Left colon (tissue), 2 donors: ENCODE measurements at regions not wholly inside any gene's neighbourhood (a gene's known extent, or its start where the extent isn't known, plus 50 kb on each side); places are given as distances from the start of the nearest gene placed in this dataset.

Source experiments
- ATAC-seq: fragments of 200-7000 bp; cut with Tn5 transposase; one replicate; pipeline ENCODE4 v1.9.1; 2020; ENCODE audit warnings: mild to moderate bottlenecking, moderate library complexity
- DNase-seq, 2 donors: peaks; one replicate each; pipeline ENCODE4 v3.0.0-alpha.2; 2020
- intact Hi-C, 2 donors: fragments of 100-400 bp; cut with DNase I in 1 of 2; cut with micrococcal nuclease in 1 of 2; formaldehyde crosslinking; loops; one replicate each; pipeline versions ENCODE4 v1.11.2 to v1.14.0; 2022; cut with DNase I, micrococcal nuclease
- donor health status: DM: no; HTN: no; CAD: no.
- donor health status: DM: yes; HTN: yes; CAD: no.

GRCh38 chr17:69864462-69864861, 210.6 kb upstream of the KCNJ16 start:
- intact Hi-C loops: no loop called here
- DNase-seq (no peak), ATAC-seq (no peak)

- no peak for ATAC-seq
Measured at GRCh38 chr17:69869667-69870066, 205.4 kb upstream of the KCNJ16 start.

GRCh38 chr17:69870091-69870530, 204.9 kb upstream of the KCNJ16 start:
- intact Hi-C loops: loop anchor here in 1 of 2 donors (10.0 kb wide), 1 partner anchor 65 kb away; no protein-coding TSS in a partner anchor
- DNase-seq: no peak
- no peak for ATAC-seq

More at GRCh38 chr17:69869667-69870066, 205.4 kb upstream of the KCNJ16 start:
- intact Hi-C loops: loop anchor here in 1 of 2 donors (10.0 kb wide), 1 partner anchor 65 kb away; no protein-coding TSS in a partner anchor
- no peak for DNase-seq

GRCh38 chr17:69870751-69871199, 204.2 kb upstream of the KCNJ16 start:
- no peak for DNase-seq
- no peak for ATAC-seq
- intact Hi-C loops: loop anchor here in 1 of 2 donors (10.0 kb wide), 1 partner anchor 64 kb away; no protein-coding TSS in a partner anchor

- intact Hi-C loops: loop anchor here in 1 of 2 donors (10.0 kb wide), 1 partner anchor 63 kb away; no protein-coding TSS in a partner anchor
- DNase-seq (no peak), ATAC-seq (no peak)
Measured at GRCh38 chr17:69871318-69871717, 203.7 kb upstream of the KCNJ16 start.

- intact Hi-C loops: loop anchor here in 1 of 2 donors (10.0 kb wide), 1 partner anchor 62 kb away; no protein-coding TSS in a partner anchor
- ATAC-seq: no peak
Measured at GRCh38 chr17:69872675-69873262, 202.3 kb upstream of the KCNJ16 start.

GRCh38 chr17:69874175-69874670, 200.8 kb upstream of the KCNJ16 start:
- ATAC-seq: no peak
- DNase-seq: no peak
- intact Hi-C loops: loop anchor here in 1 of 2 donors (10.0 kb wide), 1 partner anchor 61 kb away; no protein-coding TSS in a partner anchor

More at GRCh38 chr17:69872675-69873262, 202.3 kb upstream of the KCNJ16 start:
- no peak for DNase-seq

GRCh38 chr17:69876757-69877156, 198.3 kb upstream of the KCNJ16 start:
- intact Hi-C loops: loop anchor here in 1 of 2 donors (10.0 kb wide), 1 partner anchor 58 kb away; no protein-coding TSS in a partner anchor
- no peak for ATAC-seq
- DNase-seq: no peak

GRCh38 chr17:69878661-69879060, 196.4 kb upstream of the KCNJ16 start:
- ATAC-seq (no peak), DNase-seq (no peak)
- intact Hi-C loops: loop anchor here in 1 of 2 donors (10.0 kb wide), 1 partner anchor 56 kb away; no protein-coding TSS in a partner anchor

GRCh38 chr17:69879576-69879975, 195.4 kb upstream of the KCNJ16 start:
- ATAC-seq: no peak
- intact Hi-C loops: loop anchor here in 1 of 2 donors (10.0 kb wide), 1 partner anchor 55 kb away; no protein-coding TSS in a partner anchor
- no peak for DNase-seq

- intact Hi-C loops: no loop called here
- ATAC-seq (no peak), DNase-seq (no peak)
Measured at GRCh38 chr17:69880591-69881112, 194.4 kb upstream of the KCNJ16 start.

GRCh38 chr17:69882281-69882680, 192.7 kb upstream of the KCNJ16 start:
- ATAC-seq (no peak), DNase-seq (no peak)
- intact Hi-C loops: no loop called here

GRCh38 chr17:69883120-69883519, 191.9 kb upstream of the KCNJ16 start:
- ATAC-seq (no peak), DNase-seq (no peak)
- intact Hi-C loops: no loop called here

GRCh38 chr17:69884356-69884755, 190.7 kb upstream of the KCNJ16 start:
- ATAC-seq: no peak
- intact Hi-C loops: no loop called here
- no peak for DNase-seq

- ATAC-seq (no peak), DNase-seq (no peak)
- intact Hi-C loops: no loop called here
Measured at GRCh38 chr17:69884846-69885245, 190.2 kb upstream of the KCNJ16 start.

GRCh38 chr17:69898601-69899000, 176.4 kb upstream of the KCNJ16 start:
- DNase-seq (no peak), ATAC-seq (no peak)
- intact Hi-C loops: no loop called here

GRCh38 chr17:69900101-69900500, 174.9 kb upstream of the KCNJ16 start:
- intact Hi-C loops: no loop called here
- ATAC-seq (no peak), DNase-seq (no peak)

- no peak for DNase-seq
- intact Hi-C loops: no loop called here
- ATAC-seq: no peak
Measured at GRCh38 chr17:69900829-69901228, 174.2 kb upstream of the KCNJ16 start.

GRCh38 chr17:69906306-69906705, 168.7 kb upstream of the KCNJ16 start:
- ATAC-seq: no peak
- intact Hi-C loops: no loop called here
- DNase-seq: no peak
